OCI-LY7 (cell line): ENCODE measurements at regions not wholly inside any gene's neighbourhood (a gene's known extent, or its start where the extent isn't known, plus 50 kb on each side); places are given as distances from the start of the nearest gene placed in this dataset.

Source experiments
- BruUV-seq: library from RNA; stranded (reverse); fragments of 400-500 nt; replicated peaks from 2 replicates; lab custom pipeline; 2021; lab: Mats Ljungman, UMichigan
- CTCF ChIA-PET: fragments of 300-600 bp; sonication (Branson Sonifier 250); formaldehyde crosslinking; loops from one replicate; lab custom pipeline; 2022; ENCODE audit warnings: antibody characterized with exemption; ENCODE audit not compliant: unreplicated experiment; lab: Charles Lee
- POLR2A ChIA-PET: fragments of 300-600 bp; sonication (Branson Sonifier 250); formaldehyde crosslinking; loops from one replicate; lab custom pipeline; 2022; ENCODE audit warnings: antibody characterized with exemption; lab: Charles Lee
- DNase-seq: peaks from one replicate; pipeline ENCODE4 v3.0.0-alpha.2; 2015; ENCODE audit warnings: low spot score
- H2AFZ ChIP-seq: fragments of 200-600 bp; sonication (generic), shearing (Covaris generic); 2 replicates; pipeline ENCODE4 v1.6.1; 2014; ENCODE audit warnings: mild to moderate bottlenecking, antibody characterized with exemption, low read length, moderate library complexity
- H3K27ac ChIP-seq: fragments of 200-600 bp; sonication (generic); 2 replicates; pipeline ENCODE4 v1.5.1; 2014; ENCODE audit warnings: mixed run types, low read depth, mild to moderate bottlenecking, moderate library complexity, low read length, inconsistent platforms; ENCODE audit not compliant: poor library complexity, severe bottlenecking
- H3K36me3 ChIP-seq: fragments of 200-600 bp; sonication (generic); 2 replicates; pipeline ENCODE4 v1.6.1; 2014; ENCODE audit warnings: mild to moderate bottlenecking, antibody characterized with exemption, low read length, moderate library complexity, mixed read lengths; ENCODE audit not compliant: insufficient read depth
- H3K4me1 ChIP-seq: fragments of 200-600 bp; sonication (generic); 2 replicates; pipeline ENCODE4 v1.5.1; 2014; ENCODE audit warnings: mild to moderate bottlenecking, low read length; ENCODE audit not compliant: insufficient read depth, poor library complexity, severe bottlenecking
- H3K4me2 ChIP-seq: fragments of 200-600 bp; sonication (generic); 2 replicates; pipeline ENCODE4 v1.6.1; 2014; ENCODE audit warnings: mild to moderate bottlenecking, low read length
- H3K4me3 ChIP-seq: fragments of 200-600 bp; sonication (generic); 2 replicates; pipeline ENCODE4 v1.5.1; 2014; ENCODE audit warnings: mild to moderate bottlenecking, low read depth, low read length; ENCODE audit not compliant: poor library complexity, severe bottlenecking
- H3K79me2 ChIP-seq: fragments of 200-600 bp; sonication (generic); 2 replicates; pipeline ENCODE4 v1.6.1; 2016; ENCODE audit warnings: low read depth, mild to moderate bottlenecking, low read length, moderate library complexity, mixed read lengths; ENCODE audit not compliant: insufficient read depth
- H3K9me2 ChIP-seq: fragments of 200-600 bp; sonication (generic); 2 replicates; pipeline ENCODE4 v1.6.1; 2016; ENCODE audit warnings: mild to moderate bottlenecking, low read length, mixed read lengths; ENCODE audit not compliant: insufficient read depth
- H3K9me3 ChIP-seq: fragments of 200-600 bp; sonication (generic); 2 replicates; pipeline ENCODE4 v1.6.1; 2014; ENCODE audit warnings: mild to moderate bottlenecking, mixed run types, low read length, mixed read lengths
- H4K20me1 ChIP-seq: fragments of 200-600 bp; sonication (generic); 2 replicates; pipeline ENCODE4 v1.6.1; 2014; ENCODE audit warnings: mild to moderate bottlenecking, antibody characterized with exemption, low read length, moderate library complexity, mixed read lengths; ENCODE audit not compliant: insufficient read depth
- EZH2phosphoT487 ChIP-seq: fragments of 200-600 bp; sonication (generic); IDR thresholded peaks from 2 replicates; pipeline ENCODE4 v1.6.1; 2018; ENCODE audit warnings: low read depth, borderline replicate concordance, mild to moderate bottlenecking, mixed run types, antibody characterized with exemption, low read length, moderate library complexity, mixed read lengths
- intact Hi-C: fragments of 100-400 bp; cut with micrococcal nuclease; formaldehyde crosslinking; loops from one replicate; pipeline ENCODE4 v1.10.0; 2022; ENCODE audit not compliant: unreplicated experiment
- TF ChIP-seq, protein P1 (sequence below): fragments of 200-600 bp; sonication (generic); conservative IDR thresholded peaks from 2 replicates; pipeline ENCODE4 v1.5.1; 2014; ENCODE audit warnings: mild to moderate bottlenecking, antibody characterized with exemption, low read length, moderate library complexity, mixed read lengths

GRCh38 chr1:244969355-244970235 lies 105.3 kb upstream of the HNRNPU start:
- H3K27ac ChIP-seq: peak overlapping the region; percentile 97
- DNase-seq: peak; percentile 64
- no peaks in the 10 kb centered on the region for H3K36me3 ChIP-seq
- TF ChIP-seq EZH2phosphoT487: no peak
- TF ChIP-seq, protein P1, sequence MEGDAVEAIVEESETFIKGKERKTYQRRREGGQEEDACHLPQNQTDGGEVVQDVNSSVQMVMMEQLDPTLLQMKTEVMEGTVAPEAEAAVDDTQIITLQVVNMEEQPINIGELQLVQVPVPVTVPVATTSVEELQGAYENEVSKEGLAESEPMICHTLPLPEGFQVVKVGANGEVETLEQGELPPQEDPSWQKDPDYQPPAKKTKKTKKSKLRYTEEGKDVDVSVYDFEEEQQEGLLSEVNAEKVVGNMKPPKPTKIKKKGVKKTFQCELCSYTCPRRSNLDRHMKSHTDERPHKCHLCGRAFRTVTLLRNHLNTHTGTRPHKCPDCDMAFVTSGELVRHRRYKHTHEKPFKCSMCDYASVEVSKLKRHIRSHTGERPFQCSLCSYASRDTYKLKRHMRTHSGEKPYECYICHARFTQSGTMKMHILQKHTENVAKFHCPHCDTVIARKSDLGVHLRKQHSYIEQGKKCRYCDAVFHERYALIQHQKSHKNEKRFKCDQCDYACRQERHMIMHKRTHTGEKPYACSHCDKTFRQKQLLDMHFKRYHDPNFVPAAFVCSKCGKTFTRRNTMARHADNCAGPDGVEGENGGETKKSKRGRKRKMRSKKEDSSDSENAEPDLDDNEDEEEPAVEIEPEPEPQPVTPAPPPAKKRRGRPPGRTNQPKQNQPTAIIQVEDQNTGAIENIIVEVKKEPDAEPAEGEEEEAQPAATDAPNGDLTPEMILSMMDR: no peak
- POLR2A ChIA-PET: interaction anchor here (0.7 to 3.4 kb wide), 12 partner anchors 9 to 135 kb away, joined by 3 to 22 read pairs (median 6); partner anchors contain the start of gene HNRNPU
- peaks cover 38% of the 10 kb centered on the region for H3K4me1 ChIP-seq
- H3K4me2 ChIP-seq: peak overlapping the region; percentile 98
- intact Hi-C loops: loop anchor here (1.0 to 5.0 kb wide), 5 partner anchors 49 to 517 kb away; partner anchors contain the start of genes ADSS2, COX20, DESI2 and HNRNPU
- CTCF ChIA-PET: interaction anchor here (1.0 kb wide), 1 partner anchor 12 kb away, joined by 3 read pairs; no protein-coding TSS in a partner anchor
- BruUV-seq: no TSS peak
- H4K20me1 ChIP-seq: no peaks in the 10 kb centered on the region
- peak overlapping the region; percentile 64 for H2AFZ ChIP-seq
- peaks cover 35% of the 10 kb centered on the region; the same call in 1 of the 2 replicates for H3K79me2 ChIP-seq
- no peaks in the 10 kb centered on the region for H3K9me2 ChIP-seq
- H3K4me3 ChIP-seq: peak overlapping the region; percentile 85
- H3K9me3 ChIP-seq: no peaks in the 10 kb centered on the region

GRCh38 chr1:244968881-244969280 lies 104.5 kb upstream of the HNRNPU start:
- DNase-seq: no peak
- no peaks in the 10 kb centered on the region for H3K9me2 ChIP-seq
- H3K4me1 ChIP-seq: peaks cover 45% of the 10 kb centered on the region
- no peak overlapping the region; the same call in 1 of the 2 replicates for H2AFZ ChIP-seq
- ChIA-PET CTCF (interaction anchor here (1.0 kb wide), 1 partner anchor 12 kb away, joined by 3 read pairs; no protein-coding TSS in a partner anchor), POLR2A (interaction anchor here (0.7 to 3.4 kb wide), 11 partner anchors 11 to 135 kb away, joined by 3 to 22 read pairs (median 8); partner anchors contain the start of gene HNRNPU)
- peak overlapping the region; percentile 85 for H3K4me3 ChIP-seq
- BruUV-seq: TSS peak; percentile 63
- H4K20me1 ChIP-seq: no peaks in the 10 kb centered on the region
- H3K27ac ChIP-seq: peak overlapping the region; percentile 97
- H3K79me2 ChIP-seq: peaks cover 30% of the 10 kb centered on the region; the same call in 1 of the 2 replicates
- no peaks in the 10 kb centered on the region for H3K9me3 ChIP-seq
- H3K4me2 ChIP-seq: peak overlapping the region; percentile 98
- TF ChIP-seq, protein P1: no peak
- TF ChIP-seq EZH2phosphoT487: no peak
- no peaks in the 10 kb centered on the region for H3K36me3 ChIP-seq
- intact Hi-C loops: no loop called here
